ENCODE measurements at regions not wholly inside any gene's neighbourhood (a gene's known extent, or its start where the extent isn't known, plus 50 kb on each side); places are given as distances from the start of the nearest gene placed in this dataset.

GRCh38 chr11:21825127-21825526 lies 367.8 kb upstream of the ANO5 start:
- DNase-seq (ENCODE audit: low spot score), result no peak

- DNase-seq (ENCODE audit: low spot score), result no peak
These were observed 354.5 kb upstream of the ANO5 start for GRCh38 chr11:21838427-21838826.

GRCh38 chr11:21839796-21840195 lies 353.1 kb upstream of the ANO5 start:
- DNase-seq (ENCODE audit: low spot score), result no peak

- no peak for DNase-seq (ENCODE audit: low spot score)
These were observed 331.6 kb upstream of the ANO5 start for GRCh38 chr11:21861314-21861713.

GRCh38 chr11:21865541-21865940 lies 327.3 kb upstream of the ANO5 start:
- no peak for DNase-seq (ENCODE audit: low spot score)

- no peak for DNase-seq (ENCODE audit: low spot score)
These were observed 326.1 kb upstream of the ANO5 start for GRCh38 chr11:21866781-21867180.

- no peak for DNase-seq (ENCODE audit: low spot score)
These were observed 315.7 kb upstream of the ANO5 start for GRCh38 chr11:21877151-21877550.

GRCh38 chr11:21883354-21883753 lies 309.5 kb upstream of the ANO5 start:
- DNase-seq (ENCODE audit: low spot score), result no peak

GRCh38 chr11:21888814-21889213 lies 304.1 kb upstream of the ANO5 start:
- DNase-seq (ENCODE audit: low spot score), result no peak

GRCh38 chr11:21892736-21893564 lies 299.9 kb upstream of the ANO5 start:
- no peak for DNase-seq (ENCODE audit: low spot score)

GRCh38 chr11:21893565-21893867 lies 299.4 kb upstream of the ANO5 start:
- DNase-seq (ENCODE audit: low spot score), result no peak

- no peak for DNase-seq (ENCODE audit: low spot score)
These were observed 298.4 kb upstream of the ANO5 start for GRCh38 chr11:21894492-21894891.

- no peak for DNase-seq (ENCODE audit: low spot score)
These were observed 297.2 kb upstream of the ANO5 start for GRCh38 chr11:21895686-21896085.

- DNase-seq (ENCODE audit: low spot score), result no peak
These were observed 296.7 kb upstream of the ANO5 start for GRCh38 chr11:21896216-21896615.

- DNase-seq (ENCODE audit: low spot score), result no peak
These were observed 295.9 kb upstream of the ANO5 start for GRCh38 chr11:21896746-21897602.

GRCh38 chr11:21897752-21898151 lies 295.1 kb upstream of the ANO5 start:
- no peak for DNase-seq (ENCODE audit: low spot score)

GRCh38 chr11:21908211-21908610 lies 284.7 kb upstream of the ANO5 start:
- no peak for DNase-seq (ENCODE audit: low spot score)

GRCh38 chr11:21909145-21909544 lies 283.7 kb upstream of the ANO5 start:
- DNase-seq (ENCODE audit: low spot score), result no peak

GRCh38 chr11:21911061-21911460 lies 281.8 kb upstream of the ANO5 start:
- DNase-seq (ENCODE audit: low spot score), result no peak

- no peak for DNase-seq (ENCODE audit: low spot score)
These were observed 280.6 kb upstream of the ANO5 start for GRCh38 chr11:21912285-21912684.

- no peak for DNase-seq (ENCODE audit: low spot score)
These were observed 271.7 kb upstream of the ANO5 start for GRCh38 chr11:21921151-21921550.

- DNase-seq (ENCODE audit: low spot score), result no peak
These were observed 268.6 kb upstream of the ANO5 start for GRCh38 chr11:21924262-21924661.

- DNase-seq (ENCODE audit: low spot score), result no peak
These were observed 265.3 kb upstream of the ANO5 start for GRCh38 chr11:21927628-21928027.

GRCh38 chr11:21928847-21929246 lies 264.0 kb upstream of the ANO5 start:
- no peak for DNase-seq (ENCODE audit: low spot score)

Measured in HuH-7.5 (cell line).